ENCODE measurements at regions not wholly inside any gene's neighbourhood (a gene's known extent, or its start where the extent isn't known, plus 50 kb on each side); places are given as distances from the start of the nearest gene placed in this dataset.

GRCh38 chr5:57705769-57706168, 223.2 kb upstream of the ACTBL2 start:
- Histone ChIP-seq H3K27ac (no peak overlapping the region), H3K9me3 (no peaks in the 10 kb centered on the region), H3K27me3 (replicated peaks; ENCODE audit: insufficient read depth) (no peaks in the 10 kb centered on the region), H3K36me3 (no peaks in the 10 kb centered on the region), H3K4me1 (replicated peaks) (no peaks in the 10 kb centered on the region), H3K4me3 (no peak overlapping the region)
- WGBS = 69% methylated on average over 3 of the region's 3 CpGs
- no peak for TF ChIP-seq POLR2AphosphoS5 (IDR thresholded peaks at IDR 0.05)
- TF ChIP-seq CTCF (IDR thresholded peaks at IDR 0.05) = no peak
- no peak for TF ChIP-seq POLR2A (IDR thresholded peaks at IDR 0.05)
- intact Hi-C loops (cut with DNase I) = no loop called here
- no peak for DNase-seq (ENCODE audit: low spot score)

GRCh38 chr5:57703721-57704120, 221.1 kb upstream of the ACTBL2 start:
- no peak overlapping the region for H3K4me3 ChIP-seq
- intact Hi-C loops (cut with DNase I) = no loop called here
- 79% methylated on average over 1 of the region's 1 CpG for WGBS
- H3K9me3 ChIP-seq = no peaks in the 10 kb centered on the region
- DNase-seq (ENCODE audit: low spot score) = no peak
- TF ChIP-seq POLR2A (IDR thresholded peaks at IDR 0.05) = no peak
- no peak for TF ChIP-seq CTCF (IDR thresholded peaks at IDR 0.05)
- TF ChIP-seq POLR2AphosphoS5 (IDR thresholded peaks at IDR 0.05) = no peak
- no peaks in the 10 kb centered on the region for H3K4me1 ChIP-seq (replicated peaks)
- H3K36me3 ChIP-seq = no peaks in the 10 kb centered on the region
- H3K27me3 ChIP-seq (replicated peaks; ENCODE audit: insufficient read depth) = no peaks in the 10 kb centered on the region
- H3K27ac ChIP-seq = no peak overlapping the region

- TF ChIP-seq POLR2A (IDR thresholded peaks at IDR 0.05) (no peak), CTCF (IDR thresholded peaks at IDR 0.05) (no peak), POLR2AphosphoS5 (IDR thresholded peaks at IDR 0.05) (no peak)
- no peaks in the 10 kb centered on the region for H3K4me1 ChIP-seq (replicated peaks)
- WGBS = 99% methylated on average over 2 of the region's 2 CpGs
- H3K27ac ChIP-seq = no peak overlapping the region
- H3K9me3 ChIP-seq = no peaks in the 10 kb centered on the region
- H3K27me3 ChIP-seq (replicated peaks; ENCODE audit: insufficient read depth) = no peaks in the 10 kb centered on the region
- no peak overlapping the region for H3K4me3 ChIP-seq
- intact Hi-C loops (cut with DNase I) = no loop called here
- no peaks in the 10 kb centered on the region for H3K36me3 ChIP-seq
- DNase-seq (ENCODE audit: low spot score) = no peak
Observed at GRCh38 chr5:57700484-57700883, 217.9 kb upstream of the ACTBL2 start.

- Histone ChIP-seq H3K4me1 (replicated peaks) (no peaks in the 10 kb centered on the region), H3K27ac (no peak overlapping the region), H3K36me3 (no peaks in the 10 kb centered on the region), H3K4me3 (no peak overlapping the region), H3K27me3 (replicated peaks; ENCODE audit: insufficient read depth) (no peaks in the 10 kb centered on the region), H3K9me3 (no peaks in the 10 kb centered on the region)
- intact Hi-C loops (cut with DNase I) = no loop called here
- 91% methylated on average over 3 of the region's 3 CpGs for WGBS
- no peak for TF ChIP-seq POLR2A (IDR thresholded peaks at IDR 0.05)
- TF ChIP-seq CTCF (IDR thresholded peaks at IDR 0.05) = no peak
- TF ChIP-seq POLR2AphosphoS5 (IDR thresholded peaks at IDR 0.05) = no peak
- DNase-seq (ENCODE audit: low spot score) = no peak
Observed at GRCh38 chr5:57700072-57700471, 217.5 kb upstream of the ACTBL2 start.

- no peaks in the 10 kb centered on the region for H3K9me3 ChIP-seq
- H3K36me3 ChIP-seq = no peaks in the 10 kb centered on the region
- no peak overlapping the region for H3K27ac ChIP-seq
- DNase-seq (ENCODE audit: low spot score) = no peak
- TF ChIP-seq CTCF (IDR thresholded peaks at IDR 0.05) (no peak), POLR2A (IDR thresholded peaks at IDR 0.05) (no peak), POLR2AphosphoS5 (IDR thresholded peaks at IDR 0.05) (no peak)
- H3K27me3 ChIP-seq (replicated peaks; ENCODE audit: insufficient read depth) = no peaks in the 10 kb centered on the region
- intact Hi-C loops (cut with DNase I) = no loop called here
- no peaks in the 10 kb centered on the region for H3K4me1 ChIP-seq (replicated peaks)
- H3K4me3 ChIP-seq = no peak overlapping the region
Observed at GRCh38 chr5:57698802-57699201, 216.2 kb upstream of the ACTBL2 start.
